Neural cell (in vitro differentiated cells): ENCODE measurements at regions not wholly inside any gene's neighbourhood (a gene's known extent, or its start where the extent isn't known, plus 50 kb on each side); places are given as distances from the start of the nearest gene placed in this dataset.

ENCODE experiments used
- EP300 ChIP-seq: fragments of 450-650 bp; conservative IDR thresholded peaks from 2 replicates; pipeline ENCODE4 v1.6.1; 2014; ENCODE audit warnings: antibody characterized with exemption, mild to moderate bottlenecking, moderate library complexity; ENCODE audit not compliant: poor library complexity, severe bottlenecking
- EZH2 ChIP-seq: fragments of 200-600, 300-800 bp; shearing (Covaris generic), sonication (generic); IDR thresholded peaks from 2 replicates; pipeline ENCODE4 v1.6.1; 2014; ENCODE audit warnings: antibody characterized with exemption, low read length, borderline replicate concordance, mild to moderate bottlenecking; ENCODE audit not compliant: insufficient read depth, poor library complexity, severe bottlenecking
- POLR2AphosphoS5 ChIP-seq: IDR thresholded peaks from 2 replicates; pipeline ENCODE4 v1.6.1; 2012
- REST ChIP-seq: IDR thresholded peaks from 2 replicates; pipeline ENCODE4 v1.6.1; 2012; ENCODE audit warnings: borderline replicate concordance
- TF ChIP-seq, protein P1 (sequence below): fragments of 450-650 bp; IDR thresholded peaks from 2 replicates; pipeline ENCODE4 v1.5.1; 2014; ENCODE audit warnings: antibody characterized with exemption, mild to moderate bottlenecking, moderate library complexity; ENCODE audit not compliant: poor library complexity, severe bottlenecking

DNA sequence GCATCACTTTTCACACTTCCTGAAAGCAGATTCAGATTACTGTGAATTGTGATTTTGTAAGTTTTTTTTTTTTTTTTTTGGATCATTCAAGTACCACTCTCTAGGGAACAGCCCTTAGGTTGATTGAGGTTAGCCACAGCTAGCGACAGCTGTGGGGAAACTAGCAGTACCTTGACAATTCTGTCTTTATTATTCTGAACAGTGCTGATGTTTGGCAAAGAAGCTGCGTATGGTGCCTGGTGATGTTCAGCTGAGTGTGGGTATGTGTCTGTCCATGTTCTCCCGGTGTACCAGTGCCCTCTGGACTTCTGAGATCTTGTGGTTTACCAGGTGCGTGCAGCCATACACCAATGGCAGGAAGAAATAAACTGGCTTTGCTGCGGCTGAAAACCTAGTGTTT is 117.3 kb upstream of the PLPPR1 start:
- TF ChIP-seq POLR2AphosphoS5 = no peak
- TF ChIP-seq EZH2 = no peak
- TF ChIP-seq REST = no peak
- TF ChIP-seq EP300 = peak; percentile 39
- TF ChIP-seq, protein P1, sequence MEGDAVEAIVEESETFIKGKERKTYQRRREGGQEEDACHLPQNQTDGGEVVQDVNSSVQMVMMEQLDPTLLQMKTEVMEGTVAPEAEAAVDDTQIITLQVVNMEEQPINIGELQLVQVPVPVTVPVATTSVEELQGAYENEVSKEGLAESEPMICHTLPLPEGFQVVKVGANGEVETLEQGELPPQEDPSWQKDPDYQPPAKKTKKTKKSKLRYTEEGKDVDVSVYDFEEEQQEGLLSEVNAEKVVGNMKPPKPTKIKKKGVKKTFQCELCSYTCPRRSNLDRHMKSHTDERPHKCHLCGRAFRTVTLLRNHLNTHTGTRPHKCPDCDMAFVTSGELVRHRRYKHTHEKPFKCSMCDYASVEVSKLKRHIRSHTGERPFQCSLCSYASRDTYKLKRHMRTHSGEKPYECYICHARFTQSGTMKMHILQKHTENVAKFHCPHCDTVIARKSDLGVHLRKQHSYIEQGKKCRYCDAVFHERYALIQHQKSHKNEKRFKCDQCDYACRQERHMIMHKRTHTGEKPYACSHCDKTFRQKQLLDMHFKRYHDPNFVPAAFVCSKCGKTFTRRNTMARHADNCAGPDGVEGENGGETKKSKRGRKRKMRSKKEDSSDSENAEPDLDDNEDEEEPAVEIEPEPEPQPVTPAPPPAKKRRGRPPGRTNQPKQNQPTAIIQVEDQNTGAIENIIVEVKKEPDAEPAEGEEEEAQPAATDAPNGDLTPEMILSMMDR = no peak
